ENCODE measurements at regions not wholly inside any gene's neighbourhood (a gene's known extent, or its start where the extent isn't known, plus 50 kb on each side); places are given as distances from the start of the nearest gene placed in this dataset.

- DNase-seq: no peak
- Mint-ChIP-seq H3K27me3 (ENCODE audit: insufficient read depth) (peaks cover 51% of the 10 kb centered on the region), H3K4me1 (peaks cover 23% of the 10 kb centered on the region), H3K36me3 (ENCODE audit: low read depth) (no peaks in the 10 kb centered on the region), H3K9me3 (no peaks in the 10 kb centered on the region), H3K4me3 (no peak overlapping the region), H3K27ac (no peak overlapping the region)
- no peaks in the 10 kb centered on the region for H3K9me3 ChIP-seq (ENCODE audit: control insufficient read depth, low read length)
- H3K4me1 ChIP-seq (ENCODE audit: control insufficient read depth, insufficient read depth, low read length): peaks cover 16% of the 10 kb centered on the region
- H3K27ac ChIP-seq (ENCODE audit: low read depth, low read length): no peak overlapping the region
- H3K9ac ChIP-seq (ENCODE audit: extremely low read depth, low read length, poor library complexity, severe bottlenecking): no peak overlapping the region
- no peaks in the 10 kb centered on the region for H3K36me3 ChIP-seq (ENCODE audit: control insufficient read depth, insufficient read depth, low read length)
- peaks cover 8% of the 10 kb centered on the region for H3K27me3 ChIP-seq (ENCODE audit: control insufficient read depth, insufficient read depth, low read length, poor library complexity, severe bottlenecking)
- TF ChIP-seq, protein P1, sequence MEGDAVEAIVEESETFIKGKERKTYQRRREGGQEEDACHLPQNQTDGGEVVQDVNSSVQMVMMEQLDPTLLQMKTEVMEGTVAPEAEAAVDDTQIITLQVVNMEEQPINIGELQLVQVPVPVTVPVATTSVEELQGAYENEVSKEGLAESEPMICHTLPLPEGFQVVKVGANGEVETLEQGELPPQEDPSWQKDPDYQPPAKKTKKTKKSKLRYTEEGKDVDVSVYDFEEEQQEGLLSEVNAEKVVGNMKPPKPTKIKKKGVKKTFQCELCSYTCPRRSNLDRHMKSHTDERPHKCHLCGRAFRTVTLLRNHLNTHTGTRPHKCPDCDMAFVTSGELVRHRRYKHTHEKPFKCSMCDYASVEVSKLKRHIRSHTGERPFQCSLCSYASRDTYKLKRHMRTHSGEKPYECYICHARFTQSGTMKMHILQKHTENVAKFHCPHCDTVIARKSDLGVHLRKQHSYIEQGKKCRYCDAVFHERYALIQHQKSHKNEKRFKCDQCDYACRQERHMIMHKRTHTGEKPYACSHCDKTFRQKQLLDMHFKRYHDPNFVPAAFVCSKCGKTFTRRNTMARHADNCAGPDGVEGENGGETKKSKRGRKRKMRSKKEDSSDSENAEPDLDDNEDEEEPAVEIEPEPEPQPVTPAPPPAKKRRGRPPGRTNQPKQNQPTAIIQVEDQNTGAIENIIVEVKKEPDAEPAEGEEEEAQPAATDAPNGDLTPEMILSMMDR (conservative IDR thresholded peaks at IDR 0.05): no peak
- H3K4me3 ChIP-seq (ENCODE audit: low read length): no peak overlapping the region
- 95 to 96% methylated on average over 5 to 6 of the region's 6 CpGs for WGBS, 2 experiments (ENCODE audit: insufficient coverage in 1 of 2, insufficient read length in 1 of 2)
Measured at GRCh38 chr1:84750110-84750730, 60.0 kb upstream of the SSX2IP start.

GRCh38 chr1:84749427-84749826, 59.2 kb upstream of the SSX2IP start:
- H3K4me1 Mint-ChIP-seq: peaks cover 22% of the 10 kb centered on the region
- peaks cover 10% of the 10 kb centered on the region for H3K27me3 ChIP-seq (ENCODE audit: control insufficient read depth, insufficient read depth, low read length, poor library complexity, severe bottlenecking)
- WGBS, 2 experiments (ENCODE audit: insufficient coverage in 1 of 2, insufficient read length in 1 of 2): 96 to 100% methylated on average over 2 of the region's 2 CpGs
- H3K9ac ChIP-seq (ENCODE audit: extremely low read depth, low read length, poor library complexity, severe bottlenecking): no peak overlapping the region
- H3K9me3 Mint-ChIP-seq: no peaks in the 10 kb centered on the region
- DNase-seq: no peak
- no peak overlapping the region for H3K27ac Mint-ChIP-seq
- no peaks in the 10 kb centered on the region for H3K36me3 Mint-ChIP-seq (ENCODE audit: low read depth)
- no peaks in the 10 kb centered on the region for H3K36me3 ChIP-seq (ENCODE audit: control insufficient read depth, insufficient read depth, low read length)
- peaks cover 51% of the 10 kb centered on the region for H3K27me3 Mint-ChIP-seq (ENCODE audit: insufficient read depth)
- peaks cover 16% of the 10 kb centered on the region for H3K4me1 ChIP-seq (ENCODE audit: control insufficient read depth, insufficient read depth, low read length)
- no peak overlapping the region for H3K27ac ChIP-seq (ENCODE audit: low read depth, low read length)
- no peak overlapping the region for H3K4me3 ChIP-seq (ENCODE audit: low read length)
- TF ChIP-seq, protein P1 (conservative IDR thresholded peaks at IDR 0.05): no peak
- no peak overlapping the region for H3K4me3 Mint-ChIP-seq
- no peaks in the 10 kb centered on the region for H3K9me3 ChIP-seq (ENCODE audit: control insufficient read depth, low read length)

DNA sequence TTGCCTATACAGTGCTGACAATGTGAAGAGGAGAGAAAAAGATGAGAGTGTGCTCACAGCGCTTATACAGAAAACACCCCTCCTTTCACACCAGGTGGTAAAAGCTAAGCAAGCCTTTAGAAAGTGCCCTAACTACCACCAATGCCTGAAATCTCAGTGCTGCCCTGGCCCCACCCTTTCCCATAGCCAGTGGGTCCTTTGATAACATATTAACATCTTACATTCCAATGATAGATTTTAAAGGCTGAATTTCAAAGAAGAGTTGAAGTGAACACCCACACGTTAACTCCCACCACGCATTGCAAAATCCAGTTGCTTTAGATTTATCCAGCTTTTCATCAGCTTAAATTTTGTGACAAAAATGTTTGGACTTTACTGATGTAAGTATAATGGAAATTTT, 58.1 kb upstream of the SSX2IP start:
- no peak overlapping the region for H3K9ac ChIP-seq (ENCODE audit: extremely low read depth, low read length, poor library complexity, severe bottlenecking)
- Mint-ChIP-seq H3K36me3 (ENCODE audit: low read depth) (no peaks in the 10 kb centered on the region), H3K4me3 (no peak overlapping the region), H3K4me1 (peaks cover 19% of the 10 kb centered on the region), H3K27me3 (ENCODE audit: insufficient read depth) (peaks cover 54% of the 10 kb centered on the region), H3K9me3 (no peaks in the 10 kb centered on the region), H3K27ac (no peak overlapping the region)
- H3K9me3 ChIP-seq (ENCODE audit: control insufficient read depth, low read length): no peaks in the 10 kb centered on the region
- H3K4me1 ChIP-seq (ENCODE audit: control insufficient read depth, insufficient read depth, low read length): peaks cover 16% of the 10 kb centered on the region
- TF ChIP-seq, protein P1 (conservative IDR thresholded peaks at IDR 0.05): no peak
- no peak for DNase-seq
- H3K36me3 ChIP-seq (ENCODE audit: control insufficient read depth, insufficient read depth, low read length): no peaks in the 10 kb centered on the region
- H3K4me3 ChIP-seq (ENCODE audit: low read length): peak overlapping the region; percentile 4
- no peak overlapping the region for H3K27ac ChIP-seq (ENCODE audit: low read depth, low read length)
- peaks cover 10% of the 10 kb centered on the region for H3K27me3 ChIP-seq (ENCODE audit: control insufficient read depth, insufficient read depth, low read length, poor library complexity, severe bottlenecking)
- 80 to 93% methylated on average over 1 to 3 of the region's 3 CpGs for WGBS, 2 experiments (ENCODE audit: insufficient coverage in 1 of 2, insufficient read length in 1 of 2)
